Sigmoid colon (tissue), 4 donors: ENCODE measurements at regions not wholly inside any gene's neighbourhood (a gene's known extent, or its start where the extent isn't known, plus 50 kb on each side); places are given as distances from the start of the nearest gene placed in this dataset.

Experiments used
- POLR2A ChIP-seq, 2 donors: fragments of 450-650 bp; IDR thresholded peaks; one replicate each; pipeline ENCODE4 v1.6.1; 2016; ENCODE audit warnings: antibody characterized with exemption in 2 of 2, mild to moderate bottlenecking in 2 of 2, moderate library complexity in 2 of 2
- POLR2AphosphoS5 ChIP-seq, 4 donors: sonication (generic); formaldehyde crosslinking; IDR thresholded peaks; one replicate each; pipeline ENCODE4 v1.6.1; 2017; ENCODE audit warnings: antibody characterized with exemption in 4 of 4
- TF ChIP-seq, protein P1 (sequence below), 4 experiments: fragments of 450-650 bp in 3 of 4; fragments of 200-600 bp in 1 of 4; IDR thresholded peaks; one replicate each; pipeline ENCODE4 v1.5.1; 2016 to 2019; ENCODE audit warnings: antibody characterized with exemption in 4 of 4, mild to moderate bottlenecking in 3 of 4, moderate library complexity in 2 of 4

DNA sequence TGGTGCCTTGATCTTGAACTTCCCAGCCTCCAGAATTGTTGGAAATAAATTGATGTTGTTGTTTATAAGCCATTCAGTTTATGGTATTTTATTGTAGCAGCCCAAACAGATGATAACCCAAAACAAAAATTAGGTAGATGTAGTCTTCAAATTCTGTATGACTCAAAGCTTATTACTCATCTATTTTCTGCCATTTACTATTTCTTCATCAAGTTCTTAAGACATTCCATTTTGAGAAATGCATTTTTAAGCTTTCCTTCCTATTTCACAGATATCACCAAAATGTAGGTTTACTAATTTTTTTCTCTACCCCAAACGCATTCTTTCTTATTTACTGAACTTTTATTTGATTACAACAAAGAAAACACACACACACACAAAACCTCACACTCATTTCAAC lies 148.2 kb downstream of the RND3 start:
- TF ChIP-seq, protein P1, sequence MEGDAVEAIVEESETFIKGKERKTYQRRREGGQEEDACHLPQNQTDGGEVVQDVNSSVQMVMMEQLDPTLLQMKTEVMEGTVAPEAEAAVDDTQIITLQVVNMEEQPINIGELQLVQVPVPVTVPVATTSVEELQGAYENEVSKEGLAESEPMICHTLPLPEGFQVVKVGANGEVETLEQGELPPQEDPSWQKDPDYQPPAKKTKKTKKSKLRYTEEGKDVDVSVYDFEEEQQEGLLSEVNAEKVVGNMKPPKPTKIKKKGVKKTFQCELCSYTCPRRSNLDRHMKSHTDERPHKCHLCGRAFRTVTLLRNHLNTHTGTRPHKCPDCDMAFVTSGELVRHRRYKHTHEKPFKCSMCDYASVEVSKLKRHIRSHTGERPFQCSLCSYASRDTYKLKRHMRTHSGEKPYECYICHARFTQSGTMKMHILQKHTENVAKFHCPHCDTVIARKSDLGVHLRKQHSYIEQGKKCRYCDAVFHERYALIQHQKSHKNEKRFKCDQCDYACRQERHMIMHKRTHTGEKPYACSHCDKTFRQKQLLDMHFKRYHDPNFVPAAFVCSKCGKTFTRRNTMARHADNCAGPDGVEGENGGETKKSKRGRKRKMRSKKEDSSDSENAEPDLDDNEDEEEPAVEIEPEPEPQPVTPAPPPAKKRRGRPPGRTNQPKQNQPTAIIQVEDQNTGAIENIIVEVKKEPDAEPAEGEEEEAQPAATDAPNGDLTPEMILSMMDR (IDR thresholded peaks at IDR 0.05): no peak
- no peak for TF ChIP-seq POLR2A (IDR thresholded peaks at IDR 0.05)
- TF ChIP-seq POLR2AphosphoS5 (IDR thresholded peaks at IDR 0.05): no peak
